SK-N-SH (cell line): ENCODE measurements at regions not wholly inside any gene's neighbourhood (a gene's known extent, or its start where the extent isn't known, plus 50 kb on each side); places are given as distances from the start of the nearest gene placed in this dataset.

Source experiments
- CTCF ChIA-PET: fragments of 300-600, 350-600 bp; formaldehyde crosslinking; extraction: SDS; loops from one replicate; lab custom pipeline; 2021; lab: Yijun Ruan, JAX
- POLR2A ChIA-PET: fragments of 350-600 bp; sonication (Branson Sonifier 250); formaldehyde crosslinking; extraction: SDS; loops from one replicate; lab custom pipeline; 2020; ENCODE audit warnings: antibody characterized with exemption, inconsistent platforms; lab: Yijun Ruan, JAX
- DNase-seq: peaks from one replicate; pipeline ENCODE4 v3.0.0; 2012
- H2AFZ ChIP-seq: fragments of 200-600 bp; sonication (generic); 2 replicates; pipeline ENCODE4 v1.8.1; 2016; ENCODE audit warnings: antibody characterized with exemption, mild to moderate bottlenecking, low read depth
- H3F3A ChIP-seq: fragments of 200-600 bp; sonication (generic); replicated peaks from 2 replicates; pipeline ENCODE3; 2016; ENCODE audit warnings: antibody characterized with exemption, mild to moderate bottlenecking; ENCODE audit not compliant: insufficient read depth
- H3K27ac ChIP-seq, 2 experiments: fragments of 200-500 bp in 1 of 2; fragments of 200-600 bp in 1 of 2; sonication (Bioruptor generic) in 1 of 2; sonication (generic), shearing (Covaris generic) in 1 of 2; 2 replicates each; pipeline versions ENCODE4 v1.5.1 to v1.6.1; 2014 to 2016; ENCODE audit warnings: low read depth in 2 of 2, inconsistent platforms in 1 of 2, low read length in 1 of 2, mild to moderate bottlenecking in 1 of 2, mixed read lengths in 1 of 2
- H3K27me3 ChIP-seq: fragments of 200-600 bp; sonication (generic), shearing (Covaris generic); 2 replicates; pipeline ENCODE4 v1.6.1; 2016; ENCODE audit warnings: mixed run types; ENCODE audit not compliant: insufficient read depth
- H3K36me3 ChIP-seq, 2 experiments: fragments of 200-500 bp in 1 of 2; fragments of 200-600 bp in 1 of 2; sonication (Bioruptor generic) in 1 of 2; sonication (generic) in 1 of 2; replicated peaks in 1 of 2; 2 replicates each; pipeline versions ENCODE3 to v1.5.1; 2014 to 2016; ENCODE audit warnings: low read length in 1 of 2, mild to moderate bottlenecking in 1 of 2; ENCODE audit not compliant: insufficient read depth in 2 of 2, control insufficient read depth in 1 of 2
- H3K4me1 ChIP-seq, 2 experiments: fragments of 200-500 bp in 1 of 2; fragments of 200-600 bp in 1 of 2; sonication (Bioruptor generic) in 1 of 2; sonication (generic), shearing (Covaris generic) in 1 of 2; 2 replicates each; pipeline versions ENCODE4 v1.5.1 to v1.6.1; 2014 to 2016; ENCODE audit warnings: low read depth in 1 of 2, low read length in 1 of 2, mixed run types in 1 of 2; ENCODE audit not compliant: insufficient read depth in 2 of 2, control insufficient read depth in 1 of 2
- H3K4me2 ChIP-seq: fragments of 200-600 bp; sonication (generic), shearing (Covaris generic); 2 replicates; pipeline ENCODE4 v1.6.1; 2017; ENCODE audit warnings: mixed run types
- H3K4me3 ChIP-seq, 2 experiments: fragments of 200-500 bp in 1 of 2; fragments of 200-600 bp in 1 of 2; sonication (Bioruptor generic) in 1 of 2; sonication (generic), shearing (Covaris generic) in 1 of 2; 2 replicates each; pipeline versions ENCODE4 v1.5.1 to v1.8.1; 2014 to 2016; ENCODE audit warnings: low read depth in 2 of 2, inconsistent platforms in 1 of 2, low read length in 1 of 2, mild to moderate bottlenecking in 1 of 2, mixed read lengths in 1 of 2, moderate library complexity in 1 of 2
- H3K79me2 ChIP-seq: fragments of 200-600 bp; sonication (generic); 2 replicates; pipeline ENCODE4 v1.8.1; 2017; ENCODE audit warnings: mild to moderate bottlenecking; ENCODE audit not compliant: insufficient read depth
- H3K9ac ChIP-seq: fragments of 200-600 bp; sonication (generic); 2 replicates; pipeline ENCODE4 v1.6.1; 2017; ENCODE audit warnings: mixed run types
- H3K9me2 ChIP-seq: fragments of 200-600 bp; sonication (generic); 2 replicates; pipeline ENCODE4 v1.6.1; 2017; ENCODE audit warnings: mixed run types
- H3K9me3 ChIP-seq: fragments of 200-600 bp; sonication (generic); 2 replicates; pipeline ENCODE4 v1.6.1; 2017; ENCODE audit warnings: mixed run types, mild to moderate bottlenecking, moderate library complexity
- H4K20me1 ChIP-seq: fragments of 200-600 bp; sonication (generic); 2 replicates; pipeline ENCODE4 v1.6.1; 2017; ENCODE audit warnings: mild to moderate bottlenecking, mixed run types; ENCODE audit not compliant: insufficient read depth
- CHD2 ChIP-seq: fragments of 150-350 bp; IDR thresholded peaks from 2 replicates; pipeline ENCODE4 v1.6.1; 2018; ENCODE audit warnings: low read length; ENCODE audit not compliant: partially characterized antibody
- ELF1 ChIP-seq: IDR thresholded peaks from 2 replicates; pipeline ENCODE4 v1.4.0; 2012
- EP300 ChIP-seq, 2 experiments: IDR thresholded peaks; 2 replicates each; pipeline versions ENCODE4 v1.4.0 to v1.6.1; 2012; ENCODE audit warnings: borderline replicate concordance in 1 of 2, low read depth in 1 of 2, low read length in 1 of 2
- EZH2phosphoT487 ChIP-seq: fragments of 200-600 bp; sonication (generic); IDR thresholded peaks from 2 replicates; pipeline ENCODE4 v1.6.1; 2017; ENCODE audit warnings: low read depth, mixed run types, mild to moderate bottlenecking, antibody characterized with exemption, moderate library complexity, borderline replicate concordance
- FOSL2 ChIP-seq: IDR thresholded peaks from 2 replicates; pipeline ENCODE4 v1.4.0; 2012; ENCODE audit warnings: low read depth, mild to moderate bottlenecking, moderate library complexity, borderline replicate concordance
- GABPA ChIP-seq: IDR thresholded peaks from 2 replicates; pipeline ENCODE4 v1.4.0; 2012; ENCODE audit warnings: low read depth, mild to moderate bottlenecking
- GATA2 ChIP-seq: sonication (generic); formaldehyde crosslinking; IDR thresholded peaks from 2 replicates; pipeline ENCODE4 v1.5.0; 2020; ENCODE audit warnings: mild to moderate bottlenecking, missing genetic modification reagents
- MEF2A ChIP-seq: IDR thresholded peaks from 2 replicates; pipeline ENCODE4 v1.4.0; 2012; ENCODE audit warnings: low read depth, borderline replicate concordance
- NFIC ChIP-seq: IDR thresholded peaks from 2 replicates; pipeline ENCODE4 v1.4.0; 2012; ENCODE audit warnings: borderline replicate concordance
- NRF1 ChIP-seq: IDR thresholded peaks from 2 replicates; pipeline ENCODE4 v1.6.1; 2012; ENCODE audit warnings: low read depth, mild to moderate bottlenecking, low read length
- POLR2AphosphoS5 ChIP-seq: IDR thresholded peaks from 2 replicates; pipeline ENCODE4 v1.6.1; 2012; ENCODE audit warnings: low read depth, low read length
- RCOR1 ChIP-seq: fragments of 150-350 bp; IDR thresholded peaks from 2 replicates; pipeline ENCODE4 v1.6.1; 2017; ENCODE audit warnings: antibody characterized with exemption, low read length
- SMC3 ChIP-seq: IDR thresholded peaks from 2 replicates; pipeline ENCODE4 v1.6.1; 2012; ENCODE audit warnings: low read depth, low read length, improper control_type of control experiment
- TAF1 ChIP-seq: IDR thresholded peaks from 2 replicates; pipeline ENCODE4 v1.6.1; 2012; ENCODE audit warnings: low read depth, mild to moderate bottlenecking, low read length, moderate library complexity, borderline replicate concordance
- TCF12 ChIP-seq: IDR thresholded peaks from 2 replicates; pipeline ENCODE4 v1.4.0; 2012
- YY1 ChIP-seq: IDR thresholded peaks from 2 replicates; pipeline ENCODE4 v1.4.0; 2012; ENCODE audit warnings: low read depth, mild to moderate bottlenecking
- WGBS: methylation state at CpG from one replicate; pipeline ENCODE4 v1.1.6; 2017; ENCODE audit warnings: low lambda C conversion rate; 5-methylcytosine and 5-hydroxymethylcytosine counted together
- TF ChIP-seq, protein P1 (sequence below): fragments of 150-350 bp; IDR thresholded peaks from 2 replicates; pipeline ENCODE4 v1.6.1; 2016; ENCODE audit warnings: mild to moderate bottlenecking, low read depth, low read length
- TF ChIP-seq, protein P2 (sequence below): IDR thresholded peaks from 2 replicates; pipeline ENCODE4; 2012
- TF ChIP-seq, protein P3 (sequence below): IDR thresholded peaks from 2 replicates; pipeline ENCODE4 v1.4.0; 2012; ENCODE audit warnings: low read depth, borderline replicate concordance
- TF ChIP-seq, protein P4 (sequence below): IDR thresholded peaks from 2 replicates; pipeline ENCODE4 v1.4.0; 2012; ENCODE audit warnings: low read depth, borderline replicate concordance
- TF ChIP-seq, protein P5 (sequence below): fragments of 150-350 bp; IDR thresholded peaks from 2 replicates; pipeline ENCODE4 v1.6.1; 2017; ENCODE audit warnings: antibody characterized with exemption, low read length, low read depth, borderline replicate concordance

DNA sequence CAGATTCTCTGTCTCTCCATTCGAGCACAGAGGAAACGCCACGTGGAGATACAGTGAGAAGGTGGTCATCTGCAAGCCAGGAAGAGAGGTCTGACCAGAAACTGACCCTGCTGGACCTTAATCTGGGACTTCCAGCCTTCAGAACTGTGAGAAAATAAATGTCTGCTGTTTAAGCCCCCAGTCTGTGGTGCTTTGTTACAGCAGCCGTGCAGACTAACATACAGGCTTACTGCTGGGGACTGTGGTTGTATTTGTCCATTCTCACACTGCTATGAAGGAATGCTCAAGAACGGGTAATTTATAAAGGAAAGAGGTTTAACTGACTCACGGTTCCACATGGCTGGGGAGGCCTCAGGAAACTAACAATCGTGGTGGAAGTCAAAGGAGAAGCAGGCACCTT is 432.7 kb downstream of the IRS1 start:
- 43% methylated on average over 7 of the region's 7 CpGs for WGBS
- Histone ChIP-seq H3K27me3 (no peaks in the 10 kb centered on the region), H3K9me2 (no peaks in the 10 kb centered on the region), H3K36me3 (no peaks in the 10 kb centered on the region), H3K79me2 (no peaks in the 10 kb centered on the region), H3K9ac (no peak overlapping the region), H4K20me1 (no peaks in the 10 kb centered on the region), H3K27ac (no peak overlapping the region), H3F3A (no peaks in the 10 kb centered on the region), H3K4me2 (no peak overlapping the region), H3K4me3 (no peak overlapping the region), H3K4me1 (no peaks in the 10 kb centered on the region), H3K9me3 (no peaks in the 10 kb centered on the region), H2AFZ (no peak overlapping the region)
- no peak for TF ChIP-seq TAF1
- TF ChIP-seq EP300 (IDR thresholded peaks at IDR 0.05; ENCODE audit: borderline replicate concordance in 1 of 2, low read depth in 1 of 2, low read length in 1 of 2) = no peak
- TF ChIP-seq EZH2phosphoT487 = no peak
- TF ChIP-seq YY1 = no peak
- TF ChIP-seq, protein P1, sequence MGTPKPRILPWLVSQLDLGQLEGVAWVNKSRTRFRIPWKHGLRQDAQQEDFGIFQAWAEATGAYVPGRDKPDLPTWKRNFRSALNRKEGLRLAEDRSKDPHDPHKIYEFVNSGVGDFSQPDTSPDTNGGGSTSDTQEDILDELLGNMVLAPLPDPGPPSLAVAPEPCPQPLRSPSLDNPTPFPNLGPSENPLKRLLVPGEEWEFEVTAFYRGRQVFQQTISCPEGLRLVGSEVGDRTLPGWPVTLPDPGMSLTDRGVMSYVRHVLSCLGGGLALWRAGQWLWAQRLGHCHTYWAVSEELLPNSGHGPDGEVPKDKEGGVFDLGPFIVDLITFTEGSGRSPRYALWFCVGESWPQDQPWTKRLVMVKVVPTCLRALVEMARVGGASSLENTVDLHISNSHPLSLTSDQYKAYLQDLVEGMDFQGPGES = no peak
- TF ChIP-seq ELF1 = no peak
- no peak for TF ChIP-seq GATA2 (CRISPR knock-in tag)
- no peak for TF ChIP-seq TCF12
- TF ChIP-seq, protein P2, sequence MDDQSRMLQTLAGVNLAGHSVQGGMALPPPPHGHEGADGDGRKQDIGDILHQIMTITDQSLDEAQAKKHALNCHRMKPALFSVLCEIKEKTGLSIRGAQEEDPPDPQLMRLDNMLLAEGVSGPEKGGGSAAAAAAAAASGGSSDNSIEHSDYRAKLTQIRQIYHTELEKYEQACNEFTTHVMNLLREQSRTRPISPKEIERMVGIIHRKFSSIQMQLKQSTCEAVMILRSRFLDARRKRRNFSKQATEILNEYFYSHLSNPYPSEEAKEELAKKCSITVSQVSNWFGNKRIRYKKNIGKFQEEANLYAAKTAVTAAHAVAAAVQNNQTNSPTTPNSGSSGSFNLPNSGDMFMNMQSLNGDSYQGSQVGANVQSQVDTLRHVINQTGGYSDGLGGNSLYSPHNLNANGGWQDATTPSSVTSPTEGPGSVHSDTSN = no peak
- no peak for TF ChIP-seq RCOR1
- CTCF ChIA-PET = no interaction called here
- POLR2A ChIA-PET = no interaction called here
- DNase-seq = no peak

DNA sequence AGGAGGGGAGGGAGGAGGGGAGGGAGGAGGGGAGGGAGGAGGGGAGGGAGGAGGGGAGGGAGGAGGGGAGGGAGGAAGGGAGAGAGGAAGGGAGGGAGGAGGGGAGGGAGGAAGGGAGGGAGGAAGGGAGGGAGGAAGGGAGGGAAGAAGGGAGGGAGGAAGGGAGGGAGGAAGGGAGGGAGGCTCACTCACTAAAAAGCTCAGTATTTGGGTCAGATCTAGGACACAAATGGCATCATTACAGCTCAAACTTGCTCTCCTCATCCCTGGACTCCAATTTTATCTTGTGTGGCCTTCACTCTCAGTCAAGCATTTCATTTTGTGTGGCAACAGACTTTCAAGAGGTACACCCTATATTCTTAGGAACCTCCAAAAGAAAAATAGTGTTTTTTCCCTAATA is 435.4 kb downstream of the IRS1 start:
- no peak overlapping the region for H3K4me2 ChIP-seq
- H4K20me1 ChIP-seq = no peaks in the 10 kb centered on the region
- H3K9me3 ChIP-seq = no peaks in the 10 kb centered on the region
- no peak for DNase-seq
- H3K9me2 ChIP-seq = no peaks in the 10 kb centered on the region
- H3K27ac ChIP-seq = no peak overlapping the region
- no peaks in the 10 kb centered on the region for H3K4me1 ChIP-seq
- no peak overlapping the region for H3K4me3 ChIP-seq
- H2AFZ ChIP-seq = no peak overlapping the region
- H3K36me3 ChIP-seq = no peaks in the 10 kb centered on the region
- no peak for TF ChIP-seq MEF2A
- no peak for TF ChIP-seq CHD2
- no peak for TF ChIP-seq TCF12
- TF ChIP-seq, protein P3, sequence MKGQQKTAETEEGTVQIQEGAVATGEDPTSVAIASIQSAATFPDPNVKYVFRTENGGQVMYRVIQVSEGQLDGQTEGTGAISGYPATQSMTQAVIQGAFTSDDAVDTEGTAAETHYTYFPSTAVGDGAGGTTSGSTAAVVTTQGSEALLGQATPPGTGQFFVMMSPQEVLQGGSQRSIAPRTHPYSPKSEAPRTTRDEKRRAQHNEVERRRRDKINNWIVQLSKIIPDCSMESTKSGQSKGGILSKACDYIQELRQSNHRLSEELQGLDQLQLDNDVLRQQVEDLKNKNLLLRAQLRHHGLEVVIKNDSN = no peak
- no peak for TF ChIP-seq POLR2AphosphoS5
- no peak for TF ChIP-seq NFIC
- no peak for TF ChIP-seq ELF1
- TF ChIP-seq, protein P4, sequence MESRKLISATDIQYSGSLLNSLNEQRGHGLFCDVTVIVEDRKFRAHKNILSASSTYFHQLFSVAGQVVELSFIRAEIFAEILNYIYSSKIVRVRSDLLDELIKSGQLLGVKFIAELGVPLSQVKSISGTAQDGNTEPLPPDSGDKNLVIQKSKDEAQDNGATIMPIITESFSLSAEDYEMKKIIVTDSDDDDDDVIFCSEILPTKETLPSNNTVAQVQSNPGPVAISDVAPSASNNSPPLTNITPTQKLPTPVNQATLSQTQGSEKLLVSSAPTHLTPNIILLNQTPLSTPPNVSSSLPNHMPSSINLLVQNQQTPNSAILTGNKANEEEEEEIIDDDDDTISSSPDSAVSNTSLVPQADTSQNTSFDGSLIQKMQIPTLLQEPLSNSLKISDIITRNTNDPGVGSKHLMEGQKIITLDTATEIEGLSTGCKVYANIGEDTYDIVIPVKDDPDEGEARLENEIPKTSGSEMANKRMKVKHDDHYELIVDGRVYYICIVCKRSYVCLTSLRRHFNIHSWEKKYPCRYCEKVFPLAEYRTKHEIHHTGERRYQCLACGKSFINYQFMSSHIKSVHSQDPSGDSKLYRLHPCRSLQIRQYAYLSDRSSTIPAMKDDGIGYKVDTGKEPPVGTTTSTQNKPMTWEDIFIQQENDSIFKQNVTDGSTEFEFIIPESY = no peak
- TF ChIP-seq YY1 = no peak
- no peak for TF ChIP-seq TAF1
- no peak for TF ChIP-seq SMC3
- TF ChIP-seq GABPA = no peak
- TF ChIP-seq, protein P5, sequence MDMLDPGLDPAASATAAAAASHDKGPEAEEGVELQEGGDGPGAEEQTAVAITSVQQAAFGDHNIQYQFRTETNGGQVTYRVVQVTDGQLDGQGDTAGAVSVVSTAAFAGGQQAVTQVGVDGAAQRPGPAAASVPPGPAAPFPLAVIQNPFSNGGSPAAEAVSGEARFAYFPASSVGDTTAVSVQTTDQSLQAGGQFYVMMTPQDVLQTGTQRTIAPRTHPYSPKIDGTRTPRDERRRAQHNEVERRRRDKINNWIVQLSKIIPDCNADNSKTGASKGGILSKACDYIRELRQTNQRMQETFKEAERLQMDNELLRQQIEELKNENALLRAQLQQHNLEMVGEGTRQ = no peak
- TF ChIP-seq NRF1 = no peak
- no peak for TF ChIP-seq FOSL2
- H3K79me2 ChIP-seq = no peaks in the 10 kb centered on the region
- CTCF ChIA-PET = no interaction called here
- POLR2A ChIA-PET = no interaction called here
- H3K27me3 ChIP-seq = no peaks in the 10 kb centered on the region
- H3F3A ChIP-seq = no peaks in the 10 kb centered on the region
- H3K9ac ChIP-seq = no peak overlapping the region
